Osteocyte (in vitro differentiated cells): ENCODE measurements at regions not wholly inside any gene's neighbourhood (a gene's known extent, or its start where the extent isn't known, plus 50 kb on each side); places are given as distances from the start of the nearest gene placed in this dataset.

ENCODE experiments used
- DNase-seq: peaks from one replicate; pipeline ENCODE4 v3.0.0; 2021; ENCODE audit warnings: mixed read lengths; ENCODE audit not compliant: unreplicated experiment; ENCODE audit errors: extremely low spot score
- H3K27ac Mint-ChIP-seq: one replicate; pipeline ENCODE4 v1.8.0; 2021; ENCODE audit warnings: mild to moderate bottlenecking, mixed read lengths; ENCODE audit not compliant: unreplicated experiment
- H3K27me3 Mint-ChIP-seq: one replicate; pipeline ENCODE4 v1.8.0; 2021; ENCODE audit warnings: mixed read lengths; ENCODE audit not compliant: unreplicated experiment
- H3K36me3 Mint-ChIP-seq: one replicate; pipeline ENCODE4 v1.8.0; 2021; ENCODE audit warnings: mixed read lengths; ENCODE audit not compliant: unreplicated experiment
- H3K4me1 Mint-ChIP-seq: one replicate; pipeline ENCODE4 v1.8.0; 2021; ENCODE audit warnings: mixed read lengths; ENCODE audit not compliant: unreplicated experiment
- H3K4me3 Mint-ChIP-seq: one replicate; pipeline ENCODE4 v1.8.0; 2021; ENCODE audit warnings: mild to moderate bottlenecking, moderate library complexity, mixed read lengths; ENCODE audit not compliant: unreplicated experiment
- H3K9me3 Mint-ChIP-seq: one replicate; pipeline ENCODE4 v1.8.0; 2021; ENCODE audit warnings: mixed read lengths; ENCODE audit not compliant: unreplicated experiment
- TF ChIP-seq, protein P1 (sequence below): fragments of 200-600 bp; sonication (generic); IDR thresholded peaks from 2 replicates; pipeline ENCODE4 v1.5.0; 2021; ENCODE audit warnings: antibody characterized with exemption, mild to moderate bottlenecking, moderate library complexity

DNA sequence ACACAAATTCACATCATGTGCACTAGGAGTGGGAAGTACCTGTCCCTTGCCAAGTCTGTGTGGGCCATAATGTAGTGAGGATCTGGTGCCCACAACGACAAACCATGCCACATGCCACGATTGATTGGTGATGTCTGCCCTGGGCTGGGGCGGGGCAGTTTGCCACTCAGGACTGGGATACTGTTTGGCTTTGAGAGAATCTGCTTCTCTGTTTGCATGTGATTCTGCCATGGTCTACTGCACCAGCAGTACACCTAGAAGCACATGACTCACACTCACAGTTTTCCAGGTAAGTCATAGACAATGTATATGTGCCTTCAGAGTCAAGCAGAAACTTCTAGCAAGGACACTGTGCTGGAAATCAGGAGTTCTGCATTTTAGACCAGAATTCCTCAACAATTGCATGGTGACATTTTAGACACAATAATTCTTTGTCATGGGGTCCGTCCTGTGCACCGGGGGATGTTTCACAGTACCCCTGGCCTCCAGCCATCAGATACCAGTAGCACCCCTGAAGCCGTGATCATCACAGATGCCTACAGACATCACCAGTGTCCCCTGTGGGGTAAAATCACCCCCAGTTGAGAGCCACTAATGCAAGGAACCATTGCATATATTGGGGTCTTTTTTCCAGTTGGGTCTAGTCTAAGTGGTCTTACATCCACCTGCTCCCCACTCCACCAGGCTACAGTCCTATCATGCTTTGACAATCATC lies 278.3 kb downstream of the EIPR1 start:
- H3K4me3 Mint-ChIP-seq = no peak overlapping the region
- TF ChIP-seq, protein P1, sequence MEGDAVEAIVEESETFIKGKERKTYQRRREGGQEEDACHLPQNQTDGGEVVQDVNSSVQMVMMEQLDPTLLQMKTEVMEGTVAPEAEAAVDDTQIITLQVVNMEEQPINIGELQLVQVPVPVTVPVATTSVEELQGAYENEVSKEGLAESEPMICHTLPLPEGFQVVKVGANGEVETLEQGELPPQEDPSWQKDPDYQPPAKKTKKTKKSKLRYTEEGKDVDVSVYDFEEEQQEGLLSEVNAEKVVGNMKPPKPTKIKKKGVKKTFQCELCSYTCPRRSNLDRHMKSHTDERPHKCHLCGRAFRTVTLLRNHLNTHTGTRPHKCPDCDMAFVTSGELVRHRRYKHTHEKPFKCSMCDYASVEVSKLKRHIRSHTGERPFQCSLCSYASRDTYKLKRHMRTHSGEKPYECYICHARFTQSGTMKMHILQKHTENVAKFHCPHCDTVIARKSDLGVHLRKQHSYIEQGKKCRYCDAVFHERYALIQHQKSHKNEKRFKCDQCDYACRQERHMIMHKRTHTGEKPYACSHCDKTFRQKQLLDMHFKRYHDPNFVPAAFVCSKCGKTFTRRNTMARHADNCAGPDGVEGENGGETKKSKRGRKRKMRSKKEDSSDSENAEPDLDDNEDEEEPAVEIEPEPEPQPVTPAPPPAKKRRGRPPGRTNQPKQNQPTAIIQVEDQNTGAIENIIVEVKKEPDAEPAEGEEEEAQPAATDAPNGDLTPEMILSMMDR = no peak
- no peaks in the 10 kb centered on the region for H3K27me3 Mint-ChIP-seq
- no peaks in the 10 kb centered on the region for H3K4me1 Mint-ChIP-seq
- H3K27ac Mint-ChIP-seq = no peak overlapping the region
- H3K9me3 Mint-ChIP-seq = no peaks in the 10 kb centered on the region
- DNase-seq = peak; percentile 51
- H3K36me3 Mint-ChIP-seq = no peaks in the 10 kb centered on the region

- DNase-seq = peak; percentile 64
- no peak overlapping the region for H3K4me3 Mint-ChIP-seq
- no peaks in the 10 kb centered on the region for H3K36me3 Mint-ChIP-seq
- no peak overlapping the region for H3K27ac Mint-ChIP-seq
- TF ChIP-seq, protein P1 = no peak
- no peaks in the 10 kb centered on the region for H3K27me3 Mint-ChIP-seq
- H3K9me3 Mint-ChIP-seq = no peaks in the 10 kb centered on the region
- no peaks in the 10 kb centered on the region for H3K4me1 Mint-ChIP-seq
Observed at GRCh38 chr2:3098231-3098630, 279.4 kb downstream of the EIPR1 start.

DNA sequence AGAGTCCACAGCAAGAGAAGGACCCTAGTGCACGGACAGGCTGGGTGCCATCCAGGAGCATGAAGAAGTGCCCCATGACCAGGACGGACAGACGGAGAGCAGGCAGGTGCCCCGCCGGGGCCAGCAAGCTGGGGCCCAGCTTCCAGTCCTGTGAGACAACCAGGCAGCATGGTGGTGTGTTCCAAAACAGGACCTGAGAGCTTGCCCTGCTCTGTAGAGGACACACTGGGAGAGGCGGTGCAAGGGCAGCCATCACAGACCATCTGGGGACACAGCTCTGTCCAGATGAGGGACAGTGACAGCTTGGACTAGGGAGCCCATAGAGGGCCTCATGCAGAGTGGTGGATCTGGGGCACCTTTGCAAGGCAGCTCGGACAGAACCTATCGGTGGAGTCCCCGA lies 279.8 kb downstream of the EIPR1 start:
- Mint-ChIP-seq H3K4me3 (no peak overlapping the region), H3K27ac (no peak overlapping the region), H3K9me3 (no peaks in the 10 kb centered on the region), H3K4me1 (no peaks in the 10 kb centered on the region), H3K27me3 (no peaks in the 10 kb centered on the region), H3K36me3 (no peaks in the 10 kb centered on the region)
- TF ChIP-seq, protein P1 = no peak
- DNase-seq = peak; percentile 76

DNA sequence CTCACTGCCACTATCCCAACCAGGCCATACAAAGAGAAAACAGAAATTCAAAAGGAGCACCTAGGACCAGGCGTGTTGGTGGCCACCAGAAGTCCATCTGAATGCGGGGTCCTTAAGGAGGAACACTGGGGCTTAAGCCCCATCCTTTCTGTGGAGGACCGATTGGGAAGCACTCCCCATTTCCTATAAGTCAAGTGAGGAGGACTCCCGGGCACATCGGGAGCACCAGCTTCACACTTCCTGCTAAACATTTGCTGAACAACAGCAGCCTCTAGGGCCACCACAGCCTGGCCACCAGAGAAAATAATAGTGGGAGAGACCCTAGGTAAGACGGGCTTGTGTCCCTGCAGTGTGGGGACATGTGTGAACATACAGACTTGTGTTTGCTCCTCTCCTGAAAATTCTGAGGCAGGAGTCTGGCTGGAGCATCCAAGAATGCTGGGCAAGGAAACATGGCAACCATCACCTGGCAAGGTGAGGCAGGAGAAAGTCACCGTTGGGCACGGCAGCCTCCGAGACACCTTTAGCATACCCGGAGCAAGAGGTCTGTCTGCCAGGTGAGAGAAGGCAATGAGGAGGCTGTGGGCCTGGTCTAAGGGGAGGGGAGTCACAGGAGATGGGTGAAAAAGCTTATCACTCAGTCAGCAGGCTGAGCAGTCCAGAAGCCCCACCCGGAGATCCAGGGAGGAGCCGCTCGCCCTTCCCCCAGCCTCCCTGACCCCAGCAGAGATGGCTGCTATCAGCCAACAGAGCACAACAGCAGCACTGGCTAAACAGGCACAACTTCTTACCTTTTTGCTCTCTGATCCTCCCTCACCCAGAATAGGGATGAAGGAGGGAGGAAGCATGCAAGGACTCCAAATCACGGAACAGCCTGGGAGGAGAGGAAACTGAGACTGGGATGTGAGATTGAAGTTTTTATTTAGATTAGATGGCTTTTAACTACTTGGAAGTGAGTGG lies 282.3 kb downstream of the EIPR1 start:
- Mint-ChIP-seq H3K4me1 (no peaks in the 10 kb centered on the region), H3K4me3 (no peak overlapping the region), H3K27ac (no peak overlapping the region), H3K9me3 (no peaks in the 10 kb centered on the region), H3K36me3 (no peaks in the 10 kb centered on the region), H3K27me3 (no peaks in the 10 kb centered on the region)
- DNase-seq = peak; percentile 60
- TF ChIP-seq, protein P1 = no peak

DNA sequence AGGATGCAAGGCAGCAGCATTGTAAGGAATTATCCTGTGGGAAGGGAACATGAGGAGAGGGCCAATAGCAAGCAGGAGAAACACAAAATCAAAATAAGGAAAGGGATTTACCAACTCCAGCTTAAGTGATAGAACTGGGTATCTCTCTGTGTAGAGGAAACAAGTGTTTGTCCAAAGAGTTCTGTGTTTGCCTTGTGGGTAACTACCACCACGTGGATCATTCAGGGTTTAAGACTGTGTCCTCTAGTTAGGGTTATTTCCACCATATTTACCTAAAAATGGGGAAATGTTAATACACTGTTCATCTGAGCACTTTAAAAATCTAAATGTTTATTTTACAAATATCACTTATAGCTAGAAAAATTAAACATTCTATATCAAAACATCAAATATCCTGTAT lies 283.3 kb downstream of the EIPR1 start:
- Mint-ChIP-seq H3K4me3 (no peak overlapping the region), H3K4me1 (no peaks in the 10 kb centered on the region), H3K36me3 (no peaks in the 10 kb centered on the region), H3K27ac (no peak overlapping the region), H3K9me3 (no peaks in the 10 kb centered on the region), H3K27me3 (no peaks in the 10 kb centered on the region)
- TF ChIP-seq, protein P1 = no peak
- DNase-seq = no peak
